ENCODE measurements at regions not wholly inside any gene's neighbourhood (a gene's known extent, or its start where the extent isn't known, plus 50 kb on each side); places are given as distances from the start of the nearest gene placed in this dataset.

DNA sequence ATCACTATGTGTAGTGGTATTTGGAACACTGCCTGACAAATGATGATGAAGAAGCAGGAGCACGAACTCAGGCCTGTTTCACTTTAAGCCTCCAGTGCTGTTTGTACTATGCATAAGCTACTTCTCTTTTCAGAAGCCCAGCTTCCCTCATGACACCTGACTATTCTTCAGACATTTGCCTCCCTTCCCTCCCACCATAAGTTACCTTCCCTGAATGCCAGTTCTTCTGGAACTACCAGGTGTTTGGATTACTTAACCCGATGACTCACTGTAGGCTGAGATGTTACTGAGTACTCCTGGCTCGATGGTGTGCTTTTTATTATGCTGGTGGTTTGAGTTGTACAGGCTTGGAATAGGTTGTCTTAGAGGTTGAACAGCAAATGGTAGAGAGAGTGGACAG lies 180.0 kb downstream of the SPATA31D1 start:
- H3K27me3 Mint-ChIP-seq (ENCODE audit: insufficient read depth) = peaks cover 2% of the 10 kb centered on the region
- no peaks in the 10 kb centered on the region for H3K36me3 Mint-ChIP-seq (ENCODE audit: low read depth)
- H3K4me1 Mint-ChIP-seq = peaks cover 18% of the 10 kb centered on the region
- Histone ChIP-seq H3K27me3 (ENCODE audit: control insufficient read depth, insufficient read depth, low read length, poor library complexity, severe bottlenecking) (no peaks in the 10 kb centered on the region), H3K4me3 (ENCODE audit: low read length) (no peak overlapping the region), H3K36me3 (ENCODE audit: control insufficient read depth, insufficient read depth, low read length) (no peaks in the 10 kb centered on the region), H3K9ac (ENCODE audit: extremely low read depth, low read length, poor library complexity, severe bottlenecking) (no peak overlapping the region), H3K4me1 (ENCODE audit: control insufficient read depth, insufficient read depth, low read length) (peaks cover 2% of the 10 kb centered on the region), H3K27ac (ENCODE audit: low read depth, low read length) (no peak overlapping the region), H3K9me3 (ENCODE audit: control insufficient read depth, low read length) (peaks cover 3% of the 10 kb centered on the region)
- 96 to 100% methylated on average over 2 to 3 of the region's 3 CpGs for WGBS, 2 experiments (ENCODE audit: insufficient coverage in 1 of 2, insufficient read length in 1 of 2)
- no peak for TF ChIP-seq CTCF (conservative IDR thresholded peaks at IDR 0.05)
- H3K4me3 Mint-ChIP-seq = no peak overlapping the region
- no peak overlapping the region for H3K27ac Mint-ChIP-seq
- DNase-seq = no peak
- H3K9me3 Mint-ChIP-seq = no peaks in the 10 kb centered on the region

DNA sequence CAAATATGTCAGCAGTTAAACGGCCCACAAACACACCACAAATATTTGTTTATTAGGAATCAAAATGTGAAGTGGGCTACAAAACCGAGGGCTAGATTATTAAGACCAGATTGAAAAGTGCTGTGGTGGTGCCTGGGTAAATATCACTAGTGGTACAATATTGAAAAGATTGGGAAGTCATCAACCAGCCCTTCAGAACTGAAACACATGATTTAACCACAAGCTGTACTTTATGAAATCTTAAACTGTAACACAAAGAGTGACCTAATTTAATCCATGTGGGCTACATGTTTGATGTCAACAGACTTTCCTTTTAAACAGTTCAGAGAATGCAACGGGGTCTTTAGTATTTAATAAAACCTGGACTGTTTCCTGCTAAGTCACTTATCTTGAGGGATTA lies 182.3 kb downstream of the SPATA31D1 start:
- Mint-ChIP-seq H3K27me3 (ENCODE audit: insufficient read depth) (peaks cover 2% of the 10 kb centered on the region), H3K4me3 (no peak overlapping the region), H3K4me1 (peaks cover 18% of the 10 kb centered on the region), H3K9me3 (no peaks in the 10 kb centered on the region), H3K27ac (peak overlapping the region; percentile 49), H3K36me3 (ENCODE audit: low read depth) (no peaks in the 10 kb centered on the region)
- Histone ChIP-seq H3K27me3 (ENCODE audit: control insufficient read depth, insufficient read depth, low read length, poor library complexity, severe bottlenecking) (no peaks in the 10 kb centered on the region), H3K36me3 (ENCODE audit: control insufficient read depth, insufficient read depth, low read length) (no peaks in the 10 kb centered on the region), H3K27ac (ENCODE audit: low read depth, low read length) (no peak overlapping the region), H3K9me3 (ENCODE audit: control insufficient read depth, low read length) (peaks cover under 1% of the 10 kb centered on the region), H3K4me3 (ENCODE audit: low read length) (no peak overlapping the region), H3K4me1 (ENCODE audit: control insufficient read depth, insufficient read depth, low read length) (peaks cover 2% of the 10 kb centered on the region), H3K9ac (ENCODE audit: extremely low read depth, low read length, poor library complexity, severe bottlenecking) (no peak overlapping the region)
- WGBS, 2 experiments (ENCODE audit: insufficient coverage in 1 of 2, insufficient read length in 1 of 2) = 86% methylated on average over 1 to 2 of the region's 3 CpGs
- TF ChIP-seq CTCF (conservative IDR thresholded peaks at IDR 0.05) = no peak
- no peak for DNase-seq

DNA sequence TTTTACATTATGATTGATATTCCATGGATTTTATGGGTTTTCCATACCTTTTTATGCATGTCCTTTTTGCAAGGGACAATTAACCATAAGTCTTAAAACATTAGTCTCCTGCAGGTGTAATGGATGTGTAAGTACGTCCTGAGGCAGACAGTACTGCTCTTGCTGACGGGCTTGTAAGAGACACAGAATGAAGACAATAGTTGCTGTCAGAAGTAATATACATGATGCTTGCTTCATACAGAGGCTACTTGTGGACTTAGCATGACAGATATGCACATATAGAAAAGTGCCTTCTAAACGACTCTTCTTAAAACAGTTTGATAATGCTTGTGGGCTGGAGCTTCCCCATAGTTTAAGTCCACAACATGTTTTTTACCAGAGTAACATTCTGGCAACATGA lies 182.7 kb downstream of the SPATA31D1 start:
- H3K9me3 Mint-ChIP-seq = no peaks in the 10 kb centered on the region
- no peaks in the 10 kb centered on the region for H3K36me3 Mint-ChIP-seq (ENCODE audit: low read depth)
- Histone ChIP-seq H3K4me1 (ENCODE audit: control insufficient read depth, insufficient read depth, low read length) (peaks cover 2% of the 10 kb centered on the region), H3K4me3 (ENCODE audit: low read length) (no peak overlapping the region), H3K9ac (ENCODE audit: extremely low read depth, low read length, poor library complexity, severe bottlenecking) (no peak overlapping the region), H3K36me3 (ENCODE audit: control insufficient read depth, insufficient read depth, low read length) (no peaks in the 10 kb centered on the region), H3K27me3 (ENCODE audit: control insufficient read depth, insufficient read depth, low read length, poor library complexity, severe bottlenecking) (no peaks in the 10 kb centered on the region), H3K27ac (ENCODE audit: low read depth, low read length) (no peak overlapping the region), H3K9me3 (ENCODE audit: control insufficient read depth, low read length) (no peaks in the 10 kb centered on the region)
- H3K4me3 Mint-ChIP-seq = no peak overlapping the region
- no peak for TF ChIP-seq CTCF (conservative IDR thresholded peaks at IDR 0.05)
- peak overlapping the region; percentile 49 for H3K27ac Mint-ChIP-seq
- H3K27me3 Mint-ChIP-seq (ENCODE audit: insufficient read depth) = peaks cover 2% of the 10 kb centered on the region
- no peak for DNase-seq
- WGBS, 2 experiments (ENCODE audit: insufficient coverage in 1 of 2, insufficient read length in 1 of 2) = 82 to 92% methylated on average over 3 of the region's 3 CpGs
- peaks cover 18% of the 10 kb centered on the region for H3K4me1 Mint-ChIP-seq
